Keratinocyte (primary cell): ENCODE measurements at regions not wholly inside any gene's neighbourhood (a gene's known extent, or its start where the extent isn't known, plus 50 kb on each side); places are given as distances from the start of the nearest gene placed in this dataset.

ENCODE experiments used
- DNase-seq: peaks from one replicate; pipeline ENCODE4 v3.0.0-alpha.2; 2011; ENCODE audit warnings: low read depth, missing footprints, low spot score
- FAIRE-seq: peaks from 2 replicates; lab custom pipeline; 2011; peaks lifted over from hg19 to GRCh38; lab: Jason Lieb, UNC
- H2AFZ ChIP-seq: 2 replicates; pipeline ENCODE4 v1.6.0; 2012; ENCODE audit warnings: low read length, control low read depth, inconsistent platforms; ENCODE audit not compliant: control insufficient read depth
- H3K27ac ChIP-seq: 2 replicates; pipeline ENCODE4 v1.5.1; 2011; ENCODE audit warnings: low read length; ENCODE audit not compliant: control insufficient read depth, insufficient read depth
- H3K27me3 ChIP-seq: 3 replicates; pipeline ENCODE4 v1.6.0; 2011; ENCODE audit warnings: low read length; ENCODE audit not compliant: control insufficient read depth, insufficient read depth; ENCODE audit errors: extremely low read depth
- H3K36me3 ChIP-seq, 2 experiments: 2 replicates in 1 of 2; 3 replicates in 1 of 2; pipeline ENCODE4 v1.5.1; 2011; ENCODE audit warnings: low read length in 2 of 2, mild to moderate bottlenecking in 1 of 2; ENCODE audit not compliant: control insufficient read depth in 2 of 2, insufficient read depth in 2 of 2; ENCODE audit errors: extremely low read depth in 1 of 2
- H3K4me1 ChIP-seq: 3 replicates; pipeline ENCODE4 v1.5.1; 2011; ENCODE audit warnings: low read length; ENCODE audit not compliant: control insufficient read depth, insufficient read depth; ENCODE audit errors: extremely low read depth
- H3K4me2 ChIP-seq: 3 replicates; pipeline ENCODE4 v1.6.0; 2011; ENCODE audit warnings: low read depth, low read length; ENCODE audit not compliant: control insufficient read depth, insufficient read depth; ENCODE audit errors: extremely low read depth
- H3K4me3 ChIP-seq, 3 experiments: fragments of 200-600 bp in 1 of 3; sonication (generic) in 1 of 3; 2 replicates in 2 of 3; 3 replicates in 1 of 3; pipeline ENCODE4 v1.5.1; 2011 to 2016; ENCODE audit warnings: low read length in 3 of 3, mild to moderate bottlenecking in 3 of 3, control low read depth in 2 of 3, inconsistent platforms in 1 of 3, low read depth in 1 of 3, mixed read lengths in 1 of 3, mixed run types in 1 of 3, moderate library complexity in 1 of 3; ENCODE audit not compliant: control insufficient read depth in 2 of 3, insufficient read depth in 2 of 3; ENCODE audit errors: extremely low read depth in 1 of 3
- H3K79me2 ChIP-seq: 2 replicates; pipeline ENCODE4 v1.6.0; 2012; ENCODE audit warnings: low read length; ENCODE audit not compliant: control insufficient read depth, insufficient read depth
- H3K9ac ChIP-seq: 3 replicates; pipeline ENCODE4 v1.6.0; 2011; ENCODE audit warnings: low read length; ENCODE audit not compliant: control insufficient read depth, insufficient read depth; ENCODE audit errors: extremely low read depth
- H3K9me1 ChIP-seq: 3 replicates; pipeline ENCODE4 v1.6.0; 2011; ENCODE audit warnings: low read length; ENCODE audit not compliant: control insufficient read depth, insufficient read depth; ENCODE audit errors: extremely low read depth
- H3K9me3 ChIP-seq: 2 replicates; pipeline ENCODE4 v1.5.1; 2012; ENCODE audit warnings: low read depth, low read length; ENCODE audit not compliant: control insufficient read depth
- H4K20me1 ChIP-seq: 3 replicates; pipeline ENCODE4 v1.6.0; 2011; ENCODE audit warnings: low read length; ENCODE audit not compliant: control insufficient read depth, insufficient read depth; ENCODE audit errors: extremely low read depth
- EZH2 ChIP-seq: IDR thresholded peaks from one replicate; pipeline ENCODE4 v1.6.1; 2012; ENCODE audit warnings: inconsistent platforms, mild to moderate bottlenecking, low read length, moderate library complexity
- dilution Hi-C: fragments of 300-500 bp; cut with MboI; formaldehyde crosslinking; loops from one replicate; pipeline ENCODE4 v1.7.0; 2020; ENCODE audit warnings: low sequenced_read_pairs; ENCODE audit not compliant: extremely low pct_ligation_motif_present
- TF ChIP-seq, protein P1 (sequence below), 3 experiments: IDR thresholded peaks in 1 of 3; conservative IDR thresholded peaks in 1 of 3; optimal IDR thresholded peaks in 1 of 3; 2 replicates in 2 of 3; 3 replicates in 1 of 3; pipeline versions ENCODE3 to v1.5.1; 2011; ENCODE audit warnings: low read length in 3 of 3, mild to moderate bottlenecking in 3 of 3, moderate library complexity in 2 of 3, control low read depth in 1 of 3, inconsistent platforms in 1 of 3; ENCODE audit not compliant: insufficient read depth in 2 of 3; ENCODE audit errors: extremely low read depth in 1 of 3

DNA sequence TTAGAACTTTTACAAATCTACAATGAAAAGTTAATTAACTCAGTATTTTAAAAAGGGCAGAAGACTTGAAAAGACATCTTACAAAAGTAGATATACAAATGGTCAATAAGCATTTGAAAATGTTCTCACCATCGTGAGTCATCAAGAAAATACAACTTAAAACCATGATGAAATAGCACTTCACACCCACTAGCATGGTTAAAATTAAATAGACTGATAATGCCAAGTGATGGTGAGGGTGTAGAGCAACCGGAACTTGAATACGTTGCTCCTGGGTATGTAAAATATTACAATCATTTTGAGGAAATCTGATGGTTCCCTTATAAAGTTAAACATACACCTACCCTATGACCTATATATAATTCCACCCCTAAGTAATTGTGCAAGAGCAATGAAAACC lies 319.8 kb upstream of the UMPS start:
- Histone ChIP-seq H3K9ac (no peak overlapping the region), H3K4me2 (peak overlapping the region; percentile 12), H3K4me3 (no peak overlapping the region), H3K9me3 (no peaks in the 10 kb centered on the region), H3K36me3 (no peaks in the 10 kb centered on the region), H4K20me1 (no peaks in the 10 kb centered on the region), H2AFZ (no peak overlapping the region), H3K9me1 (no peaks in the 10 kb centered on the region), H3K27ac (no peak overlapping the region), H3K79me2 (no peaks in the 10 kb centered on the region), H3K27me3 (no peaks in the 10 kb centered on the region), H3K4me1 (peaks cover 12% of the 10 kb centered on the region)
- DNase-seq (no peak), FAIRE-seq (no peak)
- TF ChIP-seq, protein P1, sequence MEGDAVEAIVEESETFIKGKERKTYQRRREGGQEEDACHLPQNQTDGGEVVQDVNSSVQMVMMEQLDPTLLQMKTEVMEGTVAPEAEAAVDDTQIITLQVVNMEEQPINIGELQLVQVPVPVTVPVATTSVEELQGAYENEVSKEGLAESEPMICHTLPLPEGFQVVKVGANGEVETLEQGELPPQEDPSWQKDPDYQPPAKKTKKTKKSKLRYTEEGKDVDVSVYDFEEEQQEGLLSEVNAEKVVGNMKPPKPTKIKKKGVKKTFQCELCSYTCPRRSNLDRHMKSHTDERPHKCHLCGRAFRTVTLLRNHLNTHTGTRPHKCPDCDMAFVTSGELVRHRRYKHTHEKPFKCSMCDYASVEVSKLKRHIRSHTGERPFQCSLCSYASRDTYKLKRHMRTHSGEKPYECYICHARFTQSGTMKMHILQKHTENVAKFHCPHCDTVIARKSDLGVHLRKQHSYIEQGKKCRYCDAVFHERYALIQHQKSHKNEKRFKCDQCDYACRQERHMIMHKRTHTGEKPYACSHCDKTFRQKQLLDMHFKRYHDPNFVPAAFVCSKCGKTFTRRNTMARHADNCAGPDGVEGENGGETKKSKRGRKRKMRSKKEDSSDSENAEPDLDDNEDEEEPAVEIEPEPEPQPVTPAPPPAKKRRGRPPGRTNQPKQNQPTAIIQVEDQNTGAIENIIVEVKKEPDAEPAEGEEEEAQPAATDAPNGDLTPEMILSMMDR (optimal IDR thresholded peaks at IDR 0.05 in 1 of 3, IDR thresholded peaks at IDR 0.05 in 1 of 3, conservative IDR thresholded peaks at IDR 0.05 in 1 of 3; ENCODE audit: extremely low read depth in 1 of 3, insufficient read depth in 2 of 3, low read length in 3 of 3) = no peak
- TF ChIP-seq EZH2 = no peak
- dilution Hi-C loops = no loop called here

DNA sequence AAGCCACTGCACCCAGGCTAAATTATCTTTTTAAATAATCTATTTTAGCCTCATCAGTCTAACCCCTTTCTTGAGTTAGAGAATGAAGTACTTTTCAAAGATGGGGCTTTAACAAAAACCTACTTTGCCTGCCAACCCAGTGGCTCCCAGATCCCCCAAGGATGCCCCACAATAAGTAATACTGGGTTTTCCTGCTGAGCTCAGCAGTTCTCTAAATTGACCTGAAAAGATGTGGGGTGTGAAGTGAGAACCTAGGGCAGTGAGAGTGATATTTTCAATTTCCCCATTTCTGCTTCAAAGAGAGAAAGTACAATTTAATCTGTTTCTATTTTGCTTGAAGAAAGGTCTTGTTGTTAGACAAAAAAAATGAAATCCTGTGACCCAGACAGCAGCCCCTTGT lies 318.5 kb upstream of the UMPS start:
- H3K36me3 ChIP-seq = no peaks in the 10 kb centered on the region
- peaks cover 12% of the 10 kb centered on the region for H3K4me1 ChIP-seq
- no peak for FAIRE-seq
- DNase-seq = no peak
- no peak overlapping the region for H2AFZ ChIP-seq
- H3K9me3 ChIP-seq = no peaks in the 10 kb centered on the region
- H3K27me3 ChIP-seq = no peaks in the 10 kb centered on the region
- H3K4me2 ChIP-seq = no peak overlapping the region
- no peaks in the 10 kb centered on the region for H4K20me1 ChIP-seq
- TF ChIP-seq, protein P1 (optimal IDR thresholded peaks at IDR 0.05 in 1 of 3, IDR thresholded peaks at IDR 0.05 in 1 of 3, conservative IDR thresholded peaks at IDR 0.05 in 1 of 3; ENCODE audit: extremely low read depth in 1 of 3, insufficient read depth in 2 of 3, low read length in 3 of 3) = no peak
- TF ChIP-seq EZH2 = no peak
- H3K79me2 ChIP-seq = no peaks in the 10 kb centered on the region
- no peaks in the 10 kb centered on the region for H3K9me1 ChIP-seq
- dilution Hi-C loops = no loop called here
- H3K27ac ChIP-seq = no peak overlapping the region
- no peak overlapping the region for H3K9ac ChIP-seq
- no peak overlapping the region for H3K4me3 ChIP-seq
